HG03280 (cell line): ENCODE measurements at regions not wholly inside any gene's neighbourhood (a gene's known extent, or its start where the extent isn't known, plus 50 kb on each side); places are given as distances from the start of the nearest gene placed in this dataset.
A peak's percentile ranks its signal among the peaks of the same experiment; 100 is the strongest.
"Not testable (repeated sequence)": the region's sequence is repeated elsewhere in the genome, so short reads cannot be mapped to it uniquely, and the experiment has no call there.

ENCODE experiments used
- ATAC-seq: cut with Tn5 transposase; IDR thresholded peaks from one replicate; pipeline ENCODE4 v1.9.1; 2021; ENCODE audit warnings: mild to moderate bottlenecking, moderate library complexity; ENCODE audit not compliant: unreplicated experiment

DNA sequence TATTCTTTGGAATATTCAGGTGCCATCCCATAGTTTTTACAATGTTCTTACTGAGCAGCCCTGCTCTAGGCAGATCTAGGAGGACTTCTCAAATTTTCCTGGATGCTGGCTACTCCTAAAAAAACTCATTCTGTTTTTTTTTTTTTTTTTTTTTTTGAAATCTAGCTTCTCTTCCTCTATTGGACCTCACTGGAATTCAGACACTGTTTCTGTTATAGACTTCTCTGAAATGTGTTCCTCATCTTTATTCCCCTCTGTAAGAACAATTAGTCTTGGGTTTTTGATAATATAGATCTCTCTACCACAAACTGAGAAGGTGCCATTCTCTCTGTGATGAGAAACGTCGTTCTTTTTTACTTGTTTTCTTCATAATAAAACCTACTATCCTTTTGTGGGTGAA, 115.3 kb upstream of the CCND2 start:
- ATAC-seq, result no peak

DNA sequence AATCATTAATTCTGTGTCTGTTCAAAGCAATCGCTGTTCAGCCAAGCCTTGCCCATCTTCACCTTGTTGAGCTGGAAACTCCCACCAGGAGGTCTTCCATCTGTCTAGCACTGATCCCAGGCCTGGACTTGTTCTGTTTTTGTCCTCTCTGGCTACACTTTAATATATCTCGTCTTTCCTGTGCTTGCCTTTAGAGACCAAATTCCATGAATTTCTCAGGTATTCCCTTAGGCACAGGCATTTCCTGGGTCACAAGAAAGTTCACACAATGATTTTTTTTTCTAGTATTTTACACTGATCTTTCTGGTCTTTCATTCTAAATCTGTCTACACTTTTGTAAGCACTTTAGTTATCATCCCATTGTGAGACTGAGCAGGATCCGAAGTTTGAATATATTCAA, 116.4 kb upstream of the CCND2 start:
- ATAC-seq, result no peak

DNA sequence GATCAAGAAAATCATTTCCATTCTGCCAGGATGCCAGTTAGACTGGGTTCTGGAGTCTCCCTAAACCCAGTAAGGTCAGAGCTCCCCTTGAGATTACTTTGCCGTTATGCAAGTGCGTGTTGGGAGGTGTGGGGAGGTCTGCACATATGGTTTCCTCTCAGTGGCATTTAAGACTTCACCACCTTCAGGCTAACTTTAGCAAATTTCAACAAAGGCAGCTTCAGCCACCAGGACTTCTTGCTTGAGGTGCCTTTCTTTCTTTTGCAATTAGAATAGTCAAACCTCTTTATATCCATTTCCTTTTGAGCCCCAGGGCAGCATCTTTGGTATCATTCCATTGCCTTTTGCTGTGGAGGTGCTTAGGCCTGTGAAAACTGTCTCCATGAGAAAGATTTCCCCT, 117.2 kb upstream of the CCND2 start:
- no peak for ATAC-seq

DNA sequence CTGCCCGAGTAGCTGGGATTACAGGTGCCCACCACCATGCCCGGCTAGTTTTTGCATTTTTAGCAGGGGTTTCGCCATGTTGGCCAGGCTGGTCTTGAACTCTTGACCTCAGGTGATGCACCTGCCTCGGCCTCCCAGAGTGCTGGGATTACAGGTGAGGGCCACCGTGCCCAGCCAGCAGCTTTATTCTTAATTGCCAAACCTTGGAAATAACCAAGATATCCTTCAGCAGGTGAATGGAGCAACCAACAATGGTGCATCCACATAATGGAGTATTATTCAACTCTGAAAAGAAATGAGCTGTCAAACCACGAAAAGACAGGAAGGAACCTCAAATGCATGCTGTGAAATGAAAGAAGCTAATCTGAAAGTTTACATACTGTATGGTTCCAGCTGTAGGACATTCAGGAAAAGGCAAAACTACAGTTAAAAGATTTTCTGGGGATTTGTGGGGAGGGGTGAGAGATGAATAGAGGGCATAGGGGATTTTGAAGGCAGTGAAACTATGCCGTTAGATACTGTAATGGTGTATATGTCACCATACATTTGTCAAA, 118.8 kb upstream of the CCND2 start:
- no peak for ATAC-seq

DNA sequence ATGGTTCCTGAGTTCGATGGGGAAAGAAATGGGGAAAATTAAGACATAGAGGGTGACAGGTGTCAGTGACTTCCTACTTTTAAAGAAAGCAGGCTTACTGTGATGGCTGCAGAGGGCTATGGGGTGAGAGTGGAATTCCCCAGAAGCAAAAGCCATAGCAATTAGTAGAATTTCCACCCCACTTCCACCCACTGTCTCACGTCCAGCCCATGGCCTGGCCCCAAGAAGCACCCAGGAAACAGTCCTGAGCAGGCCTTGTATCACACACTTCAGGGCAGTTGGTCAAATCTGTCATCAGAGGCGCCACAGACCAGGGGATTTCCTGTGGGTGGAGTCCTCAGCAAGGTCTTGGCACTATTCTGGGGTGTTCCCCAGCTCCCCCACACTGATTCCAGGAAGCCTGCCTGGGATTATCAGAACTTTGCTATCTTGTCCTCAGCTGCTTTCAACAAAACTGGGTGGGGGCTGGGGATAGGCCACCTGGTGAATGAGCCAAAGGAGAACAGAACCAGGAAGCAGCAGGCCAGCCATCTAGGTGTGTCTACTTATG, 120.1 kb upstream of the CCND2 start:
- ATAC-seq, result peak; percentile 75

DNA sequence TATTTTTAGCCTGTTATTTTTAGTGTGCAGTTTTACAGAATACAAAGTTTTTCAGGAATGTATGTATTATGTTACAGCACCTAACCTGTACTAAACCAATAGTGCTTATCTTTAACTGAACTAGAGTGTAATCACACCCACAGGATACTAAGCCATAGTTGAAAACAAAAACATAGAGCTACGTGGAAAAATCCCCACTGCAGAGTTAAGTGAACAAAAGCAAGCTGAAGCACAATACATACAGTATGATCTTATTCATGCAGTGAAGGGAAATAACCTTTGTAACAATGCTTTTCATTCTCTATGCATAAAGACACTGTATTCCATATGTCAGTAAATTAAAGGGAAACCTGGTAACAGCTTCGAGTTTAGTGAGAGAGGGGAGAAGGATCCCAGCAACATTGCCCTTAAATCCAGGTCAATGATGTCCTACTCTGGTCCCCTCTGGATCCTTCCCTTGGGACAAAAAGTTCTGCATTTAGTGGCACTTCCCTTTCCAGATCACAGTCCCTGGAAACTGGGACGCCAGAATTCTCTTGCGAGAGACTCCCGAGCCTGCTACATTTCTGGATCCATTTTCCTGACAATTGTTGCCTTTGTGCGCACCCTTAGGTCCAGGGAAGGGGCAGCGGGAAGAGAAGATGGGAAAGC, 121.3 kb upstream of the CCND2 start:
- ATAC-seq, result no peak

DNA sequence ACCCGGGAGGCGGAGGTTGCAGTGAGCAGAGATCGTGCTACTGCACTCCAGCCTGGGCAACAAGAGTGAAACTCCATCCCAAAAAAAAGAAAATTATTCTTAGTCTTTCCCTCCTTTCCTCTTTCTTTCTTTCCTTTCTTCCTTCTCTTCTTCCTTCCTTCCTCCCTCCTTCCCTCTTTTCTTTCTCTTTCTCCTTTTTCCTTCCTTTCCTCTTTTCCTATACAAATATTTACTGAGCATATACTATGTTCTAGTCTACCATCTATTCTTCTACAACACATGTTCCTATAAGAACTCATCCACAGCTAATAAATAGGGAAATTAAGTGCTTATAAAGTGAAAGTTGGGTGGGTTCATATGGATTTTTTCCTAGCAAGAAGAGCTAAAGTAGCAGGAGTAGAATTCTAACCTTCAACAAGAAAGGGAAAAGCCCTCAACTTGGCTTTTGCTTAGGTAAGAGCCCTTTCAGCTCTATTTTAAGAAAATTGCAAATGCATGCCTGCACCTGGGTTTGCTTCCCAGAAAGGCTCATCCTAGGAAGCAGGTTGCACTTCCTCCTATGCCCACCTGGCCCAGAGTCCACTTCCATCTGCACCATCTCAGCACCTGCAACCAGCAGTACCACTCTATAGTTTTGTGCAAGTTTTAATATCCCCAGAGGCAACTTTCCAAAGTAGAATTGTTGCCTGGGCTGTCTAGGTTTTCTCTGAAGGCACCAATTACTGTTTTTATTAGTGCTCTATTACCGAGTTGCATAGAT, 122.0 kb upstream of the CCND2 start:
- no peak for ATAC-seq

DNA sequence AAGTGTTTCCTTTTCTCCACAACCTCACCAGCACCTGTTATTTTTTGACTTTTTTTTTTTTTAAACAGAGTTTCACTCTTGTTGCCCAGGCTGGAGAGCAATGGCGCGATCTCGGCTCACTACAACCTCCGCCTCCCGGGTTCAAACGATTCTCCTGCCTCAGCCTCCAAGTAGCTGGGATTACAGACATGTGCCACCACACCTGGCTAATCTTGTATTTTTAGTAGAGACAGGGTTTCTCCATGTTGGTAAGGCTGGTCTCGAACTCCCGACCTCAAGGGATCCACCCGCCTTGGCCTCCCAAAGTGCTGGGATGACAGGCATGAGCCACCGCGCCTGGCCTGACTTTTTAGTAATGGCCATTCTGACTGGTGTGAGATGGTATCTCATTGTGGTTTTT, 123.2 kb upstream of the CCND2 start:
- ATAC-seq, result not testable (repeated sequence)

DNA sequence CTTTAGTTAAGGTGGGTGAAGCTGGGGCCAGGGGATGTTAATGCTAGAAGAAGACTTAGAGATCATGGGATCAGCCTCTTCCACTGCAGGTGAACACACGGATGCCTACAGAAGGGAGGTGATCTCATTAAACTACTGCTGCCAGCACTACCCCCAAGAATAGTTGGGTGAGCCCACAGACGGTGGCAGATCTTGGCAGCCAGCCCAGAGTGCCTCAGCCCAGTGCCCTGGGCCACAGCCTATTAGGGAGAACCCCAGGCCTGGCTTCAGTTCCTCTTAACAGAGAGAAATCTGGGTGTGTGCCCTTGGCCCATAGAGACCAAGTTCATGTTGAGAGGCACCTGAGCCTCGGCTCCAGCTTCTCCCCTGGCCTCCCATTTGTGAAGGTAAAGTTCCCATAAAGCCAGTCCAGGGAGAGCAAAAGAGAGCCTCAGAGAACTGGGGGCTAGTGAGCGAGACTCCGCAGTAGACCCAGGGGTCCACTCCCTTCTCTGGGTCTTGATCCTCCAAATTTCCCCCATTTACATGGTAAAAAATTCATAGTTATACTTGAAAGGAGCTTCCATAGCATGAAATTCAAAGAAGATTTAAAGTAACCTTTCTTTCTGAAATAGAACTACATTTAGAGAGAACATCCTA, 125.0 kb upstream of the CCND2 start:
- peak; percentile 58 for ATAC-seq

DNA sequence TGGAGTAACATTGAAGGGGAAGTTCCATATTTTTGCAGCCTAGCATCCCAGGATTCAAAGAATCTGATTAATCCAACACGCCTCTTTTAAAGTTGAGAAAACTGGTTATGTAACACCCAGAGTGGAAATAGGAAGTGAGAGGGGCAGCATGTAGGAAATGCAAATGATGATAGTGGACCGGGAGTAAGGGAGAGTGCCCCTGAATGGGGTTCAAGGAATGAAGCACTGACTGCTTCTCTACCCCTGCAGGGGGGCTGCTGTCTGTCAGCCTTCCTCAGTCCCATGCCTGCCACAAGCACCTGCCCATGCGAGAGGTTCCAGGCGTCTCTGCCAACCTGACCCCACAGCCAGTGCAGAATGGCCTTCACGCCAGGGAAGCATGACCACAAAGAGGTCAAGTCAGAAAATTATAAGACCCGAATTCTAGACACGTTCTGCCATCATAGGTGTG, 126.5 kb upstream of the CCND2 start:
- ATAC-seq, result no peak

DNA sequence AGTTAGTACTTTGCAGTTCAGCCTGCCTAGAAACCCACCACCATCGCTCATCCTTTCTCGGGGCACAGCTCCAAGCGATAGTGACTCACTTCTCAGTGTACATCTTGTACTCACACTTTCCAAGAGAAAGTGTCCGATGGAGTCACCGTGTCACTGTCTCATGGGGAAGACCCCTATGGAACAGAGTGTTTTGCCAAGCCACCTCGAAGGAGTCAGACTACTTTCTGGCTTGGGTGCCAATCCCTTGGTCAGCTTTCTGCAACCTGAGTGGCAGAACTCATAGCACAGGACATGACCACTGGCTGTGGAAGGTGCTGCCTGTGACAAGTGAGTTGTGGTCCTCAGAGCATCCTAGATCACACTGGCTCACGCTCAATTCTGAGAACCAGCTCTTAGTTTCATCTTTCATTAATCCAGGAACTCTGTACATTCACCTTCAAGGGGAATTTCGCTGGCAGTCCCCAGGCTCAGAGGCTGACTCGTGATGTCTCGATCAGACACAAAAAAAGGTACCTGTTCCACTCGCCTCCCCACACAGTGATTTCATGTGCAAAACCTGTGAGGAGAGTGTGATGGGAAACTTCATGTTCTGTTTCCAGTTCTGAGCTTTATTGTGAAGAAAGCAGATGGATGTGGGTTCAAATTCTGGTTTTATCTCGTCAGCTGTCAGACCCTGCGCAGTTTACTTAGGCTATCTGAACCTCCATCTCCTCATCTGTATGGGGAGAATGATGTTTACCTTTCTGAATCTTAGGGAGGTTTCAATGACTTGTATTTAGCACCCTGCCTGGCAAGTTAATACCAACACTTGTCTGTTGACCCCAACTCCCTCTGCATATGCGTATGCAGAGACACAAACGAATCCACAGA, 127.3 kb upstream of the CCND2 start:
- no peak for ATAC-seq

DNA sequence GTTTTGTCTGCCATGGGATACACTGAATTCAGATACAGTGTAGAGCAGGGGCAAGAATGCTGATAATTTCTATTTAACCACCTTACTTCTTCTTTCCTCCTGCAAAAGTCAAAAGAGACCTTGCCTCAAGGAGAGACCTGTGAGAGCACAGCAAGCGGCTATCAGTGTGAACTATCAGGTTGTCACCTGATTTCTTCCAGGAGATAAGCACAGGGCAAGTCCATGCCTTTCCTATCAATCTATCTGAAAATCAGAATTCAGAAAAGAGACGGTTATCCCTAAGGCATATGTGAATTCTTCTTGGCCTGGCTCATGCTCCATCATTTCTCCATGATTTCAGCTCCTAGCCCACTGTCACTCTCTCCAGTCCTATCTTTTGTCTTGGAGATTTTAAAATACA, 128.9 kb upstream of the CCND2 start:
- no peak for ATAC-seq

DNA sequence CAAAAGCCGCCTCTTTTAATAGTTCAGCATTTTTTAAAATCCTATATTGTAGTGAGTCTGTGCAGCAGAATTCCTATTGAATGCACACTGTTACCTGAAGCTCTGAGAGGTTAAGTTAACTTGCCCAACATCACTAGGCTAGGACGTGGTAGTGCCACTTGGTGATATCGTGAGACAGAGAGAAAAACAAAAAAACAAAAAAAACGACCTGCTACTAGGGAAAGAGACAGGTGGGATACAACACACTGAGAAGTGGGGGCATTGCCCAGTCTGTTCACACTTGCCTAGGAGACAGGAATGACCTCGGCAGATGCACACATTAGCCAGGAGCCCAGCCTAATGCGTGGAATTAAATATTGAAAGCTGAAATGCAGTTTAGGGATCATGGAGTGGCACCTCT, 129.7 kb upstream of the CCND2 start:
- ATAC-seq, result no peak

DNA sequence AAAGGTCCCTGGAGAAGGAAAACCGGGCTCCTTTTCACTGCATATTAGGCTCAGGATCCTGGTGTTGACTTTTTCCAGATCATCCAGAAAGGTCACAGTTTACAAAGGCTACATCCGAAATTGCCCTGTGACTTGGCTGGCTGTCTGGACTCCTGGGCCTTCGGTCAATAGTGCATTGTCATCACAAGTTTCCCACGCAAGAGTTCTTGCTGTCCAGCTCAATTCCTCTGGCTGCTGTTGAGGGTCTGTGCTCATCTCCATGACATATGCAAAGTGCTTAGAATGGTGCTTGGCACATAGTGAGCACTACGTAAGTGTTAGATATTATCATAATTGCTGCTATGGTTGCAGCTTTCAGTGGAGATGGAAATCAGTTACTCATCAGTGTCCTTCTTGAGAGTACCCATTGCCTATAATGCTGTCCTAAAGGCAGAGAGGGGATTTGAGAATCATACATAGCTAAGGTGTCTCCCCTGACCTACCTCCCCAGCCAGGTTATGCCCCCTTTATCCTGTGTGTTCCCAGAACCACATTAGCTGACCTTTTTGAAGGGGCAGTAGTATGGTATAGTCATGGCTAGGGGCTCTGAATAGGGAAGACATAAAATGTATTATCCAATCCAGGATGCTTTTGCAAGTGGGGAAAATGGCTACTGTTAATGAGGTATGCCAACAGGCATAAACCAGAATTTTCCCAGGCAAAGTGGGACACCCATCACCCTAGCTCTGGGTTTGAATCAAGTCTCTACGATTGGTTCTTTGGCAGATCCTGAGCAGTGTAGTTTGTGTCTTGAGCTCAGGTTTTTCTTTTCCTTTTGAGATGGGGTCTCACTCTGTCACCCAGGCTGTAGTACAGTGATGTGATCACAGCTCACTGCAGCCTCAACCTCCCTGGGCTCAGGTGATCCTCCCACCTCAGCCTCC, 132.0 kb upstream of the CCND2 start:
- ATAC-seq, result no peak

DNA sequence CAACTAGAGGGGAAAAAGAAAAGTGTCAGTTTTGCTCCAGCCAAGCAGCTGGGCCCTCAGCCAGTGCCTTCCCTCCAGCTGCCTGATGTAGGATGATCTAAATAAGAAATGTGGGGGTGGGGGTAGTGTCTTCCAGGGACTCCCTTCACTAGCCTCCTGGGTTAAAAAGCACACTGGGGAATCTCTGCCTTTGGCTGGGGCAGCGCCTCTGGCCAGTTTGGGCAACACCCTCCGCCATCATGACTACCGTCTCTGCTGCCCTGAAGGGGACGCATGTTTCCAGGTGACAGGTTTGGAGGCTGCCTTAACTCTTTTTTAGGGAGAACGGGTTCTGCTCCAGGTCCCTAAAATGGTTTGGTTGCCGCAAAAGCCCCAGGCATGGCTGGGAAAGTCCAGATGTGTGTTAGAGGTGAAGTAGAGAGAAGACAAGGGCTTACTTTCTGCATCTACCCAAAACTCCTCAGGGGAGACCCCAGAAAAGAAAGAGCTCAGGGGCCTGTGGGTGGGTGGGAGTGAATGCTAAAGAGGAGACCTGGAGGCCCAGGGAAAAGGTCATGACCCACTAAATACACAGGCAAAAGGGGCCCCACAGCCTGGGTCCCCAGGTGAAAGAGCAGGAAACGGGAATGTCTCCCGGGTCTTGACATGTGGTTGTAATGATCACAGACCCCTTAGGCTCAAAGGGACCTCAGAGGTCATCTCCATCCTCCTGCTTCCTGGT, 132.8 kb upstream of the CCND2 start:
- ATAC-seq, result no peak

DNA sequence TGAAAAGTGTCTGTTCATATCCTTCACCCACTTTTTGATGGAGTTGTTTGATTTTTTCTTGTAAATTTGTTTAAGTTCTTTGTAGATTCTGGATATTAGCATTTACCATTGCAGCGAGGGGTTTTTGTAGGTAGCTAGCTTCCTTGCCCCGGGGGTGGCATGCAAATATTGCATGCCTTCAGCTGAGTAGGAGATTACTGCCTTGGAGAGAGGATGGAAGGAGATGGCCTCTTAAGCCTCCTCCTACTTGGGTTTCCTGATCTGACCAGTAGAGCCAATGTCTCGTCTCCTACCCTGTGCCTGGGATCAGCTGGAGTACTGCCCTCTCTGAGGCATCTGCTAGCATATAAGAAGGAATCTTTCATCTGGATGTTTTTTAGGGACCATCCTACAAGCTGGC, 134.4 kb upstream of the CCND2 start:
- no peak for ATAC-seq

DNA sequence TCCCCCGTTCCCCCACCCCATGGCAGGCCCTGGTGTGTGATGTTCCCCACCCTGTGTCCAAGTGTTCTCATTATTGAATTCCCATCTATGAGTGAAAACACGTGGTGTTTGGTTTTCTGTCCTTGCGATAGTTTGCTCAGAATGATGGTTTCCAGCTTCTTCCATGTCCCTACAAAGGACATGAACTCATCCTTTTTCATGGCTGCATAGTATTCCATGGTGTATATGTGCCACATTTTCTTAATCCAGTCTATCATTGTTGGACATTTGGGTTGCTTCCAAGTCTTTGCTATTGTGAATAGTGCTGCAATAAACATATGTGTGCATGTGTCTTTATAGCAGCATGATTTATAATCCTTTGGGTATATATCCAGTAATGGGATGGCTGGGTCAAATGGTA, 135.0 kb upstream of the CCND2 start:
- ATAC-seq, result not testable (repeated sequence)

DNA sequence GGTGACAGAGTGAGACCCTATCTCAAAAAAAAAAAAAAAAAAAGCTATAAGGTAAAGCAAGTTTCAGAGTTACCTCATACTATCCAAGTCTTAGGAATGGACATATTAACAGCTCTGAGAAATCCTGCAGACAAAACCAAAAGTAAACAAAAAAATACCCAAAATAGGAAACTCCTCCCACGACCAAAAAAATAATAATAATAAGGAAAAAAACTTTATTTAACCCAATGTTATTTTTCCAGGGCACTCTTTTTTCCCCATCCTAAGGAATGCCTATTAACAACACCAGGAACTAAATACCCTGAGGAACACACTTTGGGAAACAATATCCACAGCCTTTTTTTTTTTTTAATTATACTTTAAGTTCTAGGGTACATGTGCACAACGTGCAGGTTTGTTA, 135.5 kb upstream of the CCND2 start:
- ATAC-seq, result no peak

DNA sequence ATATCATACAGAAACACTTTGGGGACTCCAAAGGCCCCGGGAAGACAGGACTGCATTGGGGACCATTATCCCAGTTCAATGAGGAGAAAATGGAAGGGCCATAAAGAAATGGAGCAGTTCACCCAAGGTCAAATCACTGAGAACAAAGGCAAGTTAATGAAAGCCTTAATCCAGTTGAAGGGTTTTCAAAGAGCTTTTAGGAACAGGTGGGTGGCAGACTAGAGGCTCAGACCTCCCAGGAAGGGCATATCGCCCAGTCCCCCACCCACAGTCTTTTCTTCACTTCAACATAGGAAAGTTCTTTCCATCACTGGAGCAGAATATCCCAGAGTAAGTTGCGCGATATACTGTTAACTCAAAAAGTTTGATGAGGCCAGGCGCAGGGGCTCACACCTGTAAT, 136.1 kb upstream of the CCND2 start:
- no peak for ATAC-seq
